ENCODE measurements at regions not wholly inside any gene's neighbourhood (a gene's known extent, or its start where the extent isn't known, plus 50 kb on each side); places are given as distances from the start of the nearest gene placed in this dataset.

DNA sequence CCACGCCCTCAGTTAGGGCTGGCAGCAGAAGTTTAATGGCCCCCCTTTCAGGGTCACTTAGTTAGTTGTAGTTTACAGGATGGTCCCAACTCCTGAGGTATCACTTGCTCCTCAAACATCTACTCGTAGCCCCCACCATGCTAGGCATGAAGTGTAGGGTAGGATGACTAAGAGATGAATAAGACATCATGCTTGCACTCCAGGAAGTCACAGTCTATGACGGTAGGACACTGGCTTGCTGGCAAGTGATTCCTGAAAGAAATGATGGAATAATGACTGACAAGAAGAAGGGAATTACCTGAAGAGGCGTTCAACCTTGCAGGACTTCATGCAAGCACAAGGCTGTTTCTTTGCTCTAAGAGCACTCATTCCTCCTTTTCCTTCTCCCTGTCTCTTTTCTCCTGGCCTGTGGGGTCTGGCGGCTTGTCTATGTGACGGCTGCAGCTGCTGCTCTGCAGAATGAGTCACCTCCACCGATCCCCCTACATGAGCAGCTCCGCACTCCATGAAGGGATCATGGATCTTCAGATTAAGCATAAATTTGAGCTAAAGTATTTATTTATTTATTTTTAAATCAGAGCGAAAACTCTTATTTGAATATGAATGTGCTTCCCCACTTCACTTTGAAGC is 82.9 kb upstream of the BOC start:
- H3K4me1 Mint-ChIP-seq (ENCODE audit: low read depth): no peaks in the 10 kb centered on the region
- intact Hi-C loops (cut with micrococcal nuclease): no loop called here
- no peaks in the 10 kb centered on the region for H3K27me3 Mint-ChIP-seq

DNA sequence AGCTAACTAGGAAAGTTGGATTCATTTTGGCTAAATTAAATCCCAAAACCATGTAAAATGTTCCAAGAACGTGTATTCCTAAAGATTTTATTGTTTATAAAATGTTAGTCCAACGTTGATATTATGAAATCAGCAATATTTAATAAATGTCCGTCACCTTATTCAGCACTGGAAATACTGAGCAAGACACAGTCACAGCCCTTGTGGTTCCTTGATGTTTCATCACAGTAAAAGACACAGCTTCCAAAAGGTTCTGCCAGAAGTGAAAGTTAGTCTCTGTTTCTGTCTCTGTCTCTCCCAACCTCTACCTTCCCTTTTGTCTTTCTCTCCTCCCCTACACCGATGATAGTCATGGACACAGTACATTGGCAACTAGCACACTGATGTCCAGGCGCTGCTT is 82.2 kb upstream of the BOC start:
- intact Hi-C loops (cut with micrococcal nuclease): no loop called here
- Mint-ChIP-seq H3K27ac (no peak overlapping the region), H3K27me3 (no peaks in the 10 kb centered on the region), H3K9me3 (no peaks in the 10 kb centered on the region), H3K4me3 (no peak overlapping the region), H3K4me1 (ENCODE audit: low read depth) (no peaks in the 10 kb centered on the region), H3K36me3 (no peaks in the 10 kb centered on the region)
- POLR2A ChIA-PET: no interaction called here
- no peak for DNase-seq
- CTCF ChIA-PET: interaction anchor here (1.7 kb wide), 1 partner anchor 159 kb away, joined by 5 read pairs; no protein-coding TSS in a partner anchor

More for the DNA sequence above, 82.9 kb upstream of the BOC start:
- CTCF ChIA-PET: interaction anchor here (0.9 to 1.7 kb wide), 2 partner anchors 57 to 160 kb away, joined by 3 to 5 read pairs; no protein-coding TSS in a partner anchor
- Mint-ChIP-seq H3K36me3 (no peaks in the 10 kb centered on the region), H3K4me3 (no peak overlapping the region), H3K27ac (no peak overlapping the region), H3K9me3 (no peaks in the 10 kb centered on the region)
- no peak for DNase-seq
- POLR2A ChIA-PET: no interaction called here

DNA sequence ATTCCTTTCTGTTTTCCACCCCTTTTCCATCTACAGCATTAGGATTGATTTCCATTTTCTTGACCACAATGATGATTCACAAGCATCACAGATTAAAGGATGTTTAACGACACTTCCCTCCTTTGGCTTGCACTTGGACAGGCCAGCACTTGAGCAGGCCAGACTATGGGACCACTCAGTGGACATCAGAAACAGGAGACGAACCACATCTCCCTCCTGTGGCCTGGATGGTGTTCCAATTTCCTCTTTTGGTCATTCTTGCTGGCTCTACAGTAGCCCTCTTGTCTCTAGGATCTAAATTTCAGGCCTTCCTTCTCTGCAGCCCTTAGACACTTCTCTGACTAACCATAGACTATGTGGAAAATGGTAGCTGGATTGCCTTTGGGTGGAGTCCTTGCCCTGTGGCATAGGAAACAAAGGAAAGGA is 78.8 kb upstream of the BOC start:
- CTCF ChIA-PET: no interaction called here
- H3K27me3 Mint-ChIP-seq: no peaks in the 10 kb centered on the region
- no peak overlapping the region for H3K27ac Mint-ChIP-seq
- no peak for DNase-seq
- no peaks in the 10 kb centered on the region for H3K4me1 Mint-ChIP-seq (ENCODE audit: low read depth)
- intact Hi-C loops (cut with micrococcal nuclease): no loop called here
- no peaks in the 10 kb centered on the region for H3K9me3 Mint-ChIP-seq
- POLR2A ChIA-PET: no interaction called here
- H3K4me3 Mint-ChIP-seq: no peak overlapping the region
- H3K36me3 Mint-ChIP-seq: no peaks in the 10 kb centered on the region

DNA sequence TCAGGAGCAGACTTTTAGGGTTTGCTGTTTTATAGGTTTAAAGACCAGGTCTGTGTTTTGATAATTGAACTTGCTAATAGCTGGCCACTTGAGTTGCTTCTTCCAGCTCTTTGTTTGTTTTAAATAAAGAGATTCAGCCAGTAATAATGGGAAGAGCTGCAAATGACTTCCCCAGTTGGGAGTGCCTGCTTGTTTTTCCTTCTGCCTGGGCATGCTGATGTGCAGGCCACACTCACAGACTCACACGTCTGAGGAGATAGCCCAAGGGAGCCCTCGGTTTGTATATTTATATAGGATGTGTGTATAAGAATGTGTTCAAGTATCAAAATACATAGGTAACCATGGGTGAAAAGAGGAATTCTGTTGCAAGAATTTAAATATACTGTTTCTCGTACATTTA is 78.2 kb upstream of the BOC start:
- Mint-ChIP-seq H3K4me1 (ENCODE audit: low read depth) (no peaks in the 10 kb centered on the region), H3K4me3 (no peak overlapping the region), H3K27me3 (no peaks in the 10 kb centered on the region), H3K27ac (no peak overlapping the region), H3K36me3 (no peaks in the 10 kb centered on the region), H3K9me3 (peaks cover 2% of the 10 kb centered on the region)
- CTCF ChIA-PET: interaction anchor here (1.0 kb wide), 1 partner anchor 155 kb away, joined by 4 read pairs; no protein-coding TSS in a partner anchor
- POLR2A ChIA-PET: no interaction called here
- DNase-seq: no peak
- intact Hi-C loops (cut with micrococcal nuclease): no loop called here

DNA sequence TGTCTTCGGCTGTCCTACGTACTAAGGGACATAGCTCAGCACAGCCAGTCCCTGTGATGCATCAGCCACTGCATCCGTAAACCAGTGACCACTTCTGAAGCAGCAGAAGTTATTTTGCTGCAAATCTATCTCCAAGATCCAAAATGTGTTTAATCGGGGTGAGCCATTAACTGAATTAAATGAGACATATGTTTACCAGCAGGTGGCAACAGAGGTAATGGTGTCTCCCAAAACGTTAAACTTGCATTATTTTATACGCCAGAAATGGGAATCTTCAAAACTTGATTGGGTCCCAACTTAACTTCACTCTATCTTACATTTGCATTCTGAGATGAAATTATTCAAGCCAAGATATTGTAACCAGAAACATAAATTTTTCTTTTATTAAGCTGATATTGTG is 75.3 kb upstream of the BOC start:
- CTCF ChIA-PET: interaction anchor here (0.7 to 3.6 kb wide), 6 partner anchors 11 to 152 kb away, joined by 3 to 34 read pairs (median 3); no protein-coding TSS in a partner anchor

DNA sequence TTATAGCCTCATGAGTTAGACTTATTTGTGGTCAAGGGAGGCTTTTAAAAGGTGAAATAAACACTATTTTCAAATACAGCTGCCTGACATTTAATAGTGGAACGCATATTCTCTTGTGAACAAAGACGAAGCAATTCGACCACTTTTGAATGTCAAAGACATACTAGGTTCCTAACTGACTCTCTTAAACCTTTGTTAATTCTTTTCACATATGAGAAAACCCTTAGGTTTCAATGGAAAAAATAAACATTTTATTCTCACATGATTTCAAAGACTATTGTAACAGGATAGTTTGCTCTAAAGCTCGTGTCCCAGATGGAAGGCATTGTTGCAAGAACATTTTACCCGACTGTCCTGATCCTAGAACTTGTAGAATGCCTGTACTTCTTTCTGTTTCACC is 74.8 kb upstream of the BOC start:
- H3K4me3 Mint-ChIP-seq: no peak overlapping the region
- ChIA-PET POLR2A (no interaction called here), CTCF (interaction anchor here (0.7 to 3.6 kb wide), 6 partner anchors 11 to 152 kb away, joined by 3 to 34 read pairs (median 3); no protein-coding TSS in a partner anchor)
- H3K36me3 Mint-ChIP-seq: no peaks in the 10 kb centered on the region
- no peak overlapping the region for H3K27ac Mint-ChIP-seq
- H3K9me3 Mint-ChIP-seq: peaks cover 2% of the 10 kb centered on the region
- intact Hi-C loops (cut with micrococcal nuclease): loop anchor here (1.0 kb wide), 2 partner anchors 85 to 152 kb away; no protein-coding TSS in a partner anchor
- DNase-seq: no peak
- H3K27me3 Mint-ChIP-seq: no peaks in the 10 kb centered on the region
- peaks cover 4% of the 10 kb centered on the region for H3K4me1 Mint-ChIP-seq (ENCODE audit: low read depth)

More for the DNA sequence above, 75.3 kb upstream of the BOC start:
- intact Hi-C loops (cut with micrococcal nuclease): loop anchor here (1.0 kb wide), 2 partner anchors 85 to 152 kb away; no protein-coding TSS in a partner anchor
- Mint-ChIP-seq H3K4me1 (ENCODE audit: low read depth) (peaks cover 3% of the 10 kb centered on the region), H3K27ac (no peak overlapping the region), H3K9me3 (peaks cover 2% of the 10 kb centered on the region), H3K27me3 (no peaks in the 10 kb centered on the region), H3K4me3 (no peak overlapping the region), H3K36me3 (no peaks in the 10 kb centered on the region)
- DNase-seq: no peak
- POLR2A ChIA-PET: no interaction called here

DNA sequence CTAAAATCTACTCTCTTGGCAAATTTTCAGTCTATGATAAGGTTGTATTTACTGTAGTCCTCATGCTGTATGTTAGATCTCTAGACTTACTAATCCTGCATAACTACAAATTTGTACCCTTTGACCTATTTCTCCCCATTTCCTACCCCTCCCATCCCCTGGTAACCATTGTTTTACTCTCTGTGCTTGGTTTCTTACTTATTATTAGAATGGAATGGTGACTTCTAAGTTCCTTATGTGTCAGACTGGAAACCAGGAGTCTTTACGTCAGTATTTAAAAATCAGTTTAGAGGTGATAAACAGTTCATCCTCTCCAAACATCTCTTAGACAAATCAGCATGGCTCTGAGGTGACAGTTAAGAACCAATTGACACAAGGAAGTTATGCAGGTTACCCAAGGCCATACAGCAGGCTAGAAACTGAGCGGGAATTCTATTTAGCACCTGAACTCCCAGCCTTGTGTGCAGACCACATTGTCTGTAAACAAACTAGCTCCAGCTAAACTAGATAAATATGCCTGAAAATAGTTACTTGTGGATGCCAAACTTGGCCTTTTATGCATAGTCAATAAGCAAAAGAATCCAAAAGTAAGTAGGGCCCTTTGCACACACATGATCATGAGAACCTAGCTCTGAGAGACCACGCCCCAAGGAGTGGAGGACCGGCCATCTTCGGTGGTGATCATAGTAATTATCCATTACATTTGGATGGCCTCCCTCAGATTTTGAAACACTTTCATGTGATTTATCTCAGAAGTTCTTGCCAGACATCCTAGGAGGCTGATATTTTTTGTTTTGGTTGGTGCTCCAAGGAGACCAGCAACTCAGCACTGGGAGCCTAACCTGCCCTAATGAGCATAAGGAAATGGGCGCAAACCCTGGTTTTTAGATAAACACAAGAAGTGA is 72.3 kb upstream of the BOC start:
- intact Hi-C loops (cut with micrococcal nuclease): no loop called here
- no peaks in the 10 kb centered on the region for H3K27me3 Mint-ChIP-seq
- POLR2A ChIA-PET: no interaction called here
- no peak overlapping the region for H3K27ac Mint-ChIP-seq
- H3K9me3 Mint-ChIP-seq: peaks cover 2% of the 10 kb centered on the region
- CTCF ChIA-PET: no interaction called here
- DNase-seq: no peak
- H3K36me3 Mint-ChIP-seq: no peaks in the 10 kb centered on the region
- H3K4me3 Mint-ChIP-seq: no peak overlapping the region
- peaks cover 4% of the 10 kb centered on the region for H3K4me1 Mint-ChIP-seq (ENCODE audit: low read depth)

DNA sequence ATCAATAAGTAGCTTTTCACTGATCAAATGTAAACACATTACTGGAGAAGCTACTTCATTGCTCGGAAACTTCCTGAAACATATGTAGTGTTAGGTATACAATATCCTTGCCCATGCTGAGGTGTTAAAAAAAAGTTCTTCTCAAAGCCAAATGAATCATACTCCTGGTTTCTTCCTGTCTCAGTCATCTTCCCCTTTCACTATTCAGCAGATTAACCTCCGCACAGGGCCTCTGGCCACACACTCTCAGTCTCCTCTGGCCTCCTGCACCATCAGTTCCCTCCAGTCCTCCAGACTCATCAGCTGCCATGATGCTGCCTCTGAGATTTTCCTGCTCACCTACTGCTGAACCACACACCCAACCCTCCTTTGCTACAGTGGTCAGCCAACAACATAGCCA is 70.5 kb upstream of the BOC start:
- ChIA-PET POLR2A (no interaction called here), CTCF (no interaction called here)
- Mint-ChIP-seq H3K36me3 (no peaks in the 10 kb centered on the region), H3K4me1 (ENCODE audit: low read depth) (peaks cover 4% of the 10 kb centered on the region), H3K9me3 (peaks cover 2% of the 10 kb centered on the region), H3K27me3 (no peaks in the 10 kb centered on the region), H3K27ac (no peak overlapping the region), H3K4me3 (no peak overlapping the region)
- DNase-seq: peak; percentile 36
- intact Hi-C loops (cut with micrococcal nuclease): no loop called here

DNA sequence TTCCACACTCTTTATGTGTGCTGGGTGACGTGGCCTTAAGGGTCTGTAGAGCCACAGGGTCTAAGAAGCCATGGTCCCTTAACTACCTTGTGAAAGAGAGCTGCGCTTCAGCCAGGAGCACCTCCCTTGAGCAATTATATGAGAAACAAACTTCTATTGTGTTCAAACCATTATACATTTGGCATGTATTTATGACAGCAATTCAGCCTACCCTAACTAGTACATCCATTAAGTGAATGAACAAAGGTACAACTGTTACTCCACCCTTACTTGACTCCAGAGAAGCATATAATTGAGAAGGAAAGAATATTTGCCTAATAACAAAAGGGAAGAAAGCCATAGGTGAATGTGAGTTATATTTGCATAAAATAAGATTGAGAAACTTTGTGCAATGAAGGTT is 69.8 kb upstream of the BOC start:
- ChIA-PET CTCF (no interaction called here), POLR2A (no interaction called here)
- no peak overlapping the region for H3K4me3 Mint-ChIP-seq
- H3K27ac Mint-ChIP-seq: no peak overlapping the region
- no peaks in the 10 kb centered on the region for H3K27me3 Mint-ChIP-seq
- H3K36me3 Mint-ChIP-seq: no peaks in the 10 kb centered on the region
- peaks cover 4% of the 10 kb centered on the region for H3K4me1 Mint-ChIP-seq (ENCODE audit: low read depth)
- DNase-seq: no peak
- H3K9me3 Mint-ChIP-seq: peaks cover 2% of the 10 kb centered on the region
- intact Hi-C loops (cut with micrococcal nuclease): no loop called here

DNA sequence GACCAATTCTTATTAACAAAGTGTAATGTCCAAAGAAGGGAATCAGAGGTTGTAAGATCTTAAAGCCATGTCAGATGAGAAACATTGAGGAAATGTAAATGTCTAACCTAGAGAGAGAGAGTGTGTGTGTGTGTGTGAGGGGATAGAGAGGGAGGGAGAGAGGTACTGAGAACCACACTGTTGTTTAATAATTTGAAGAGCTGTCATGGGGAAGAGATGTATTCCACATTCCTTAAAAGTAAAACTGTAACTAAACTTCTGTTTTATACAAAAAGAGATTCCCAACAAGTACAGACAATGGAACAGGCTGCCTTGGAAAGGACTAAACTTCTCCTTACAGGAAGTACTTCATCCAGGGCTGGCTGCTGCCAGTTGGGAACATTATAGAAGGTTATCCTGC is 68.9 kb upstream of the BOC start:
- Mint-ChIP-seq H3K36me3 (no peaks in the 10 kb centered on the region), H3K4me1 (ENCODE audit: low read depth) (peaks cover 4% of the 10 kb centered on the region), H3K9me3 (peaks cover 2% of the 10 kb centered on the region), H3K27ac (no peak overlapping the region), H3K27me3 (no peaks in the 10 kb centered on the region), H3K4me3 (no peak overlapping the region)
- ChIA-PET POLR2A (no interaction called here), CTCF (no interaction called here)
- no peak for DNase-seq
- intact Hi-C loops (cut with micrococcal nuclease): no loop called here

DNA sequence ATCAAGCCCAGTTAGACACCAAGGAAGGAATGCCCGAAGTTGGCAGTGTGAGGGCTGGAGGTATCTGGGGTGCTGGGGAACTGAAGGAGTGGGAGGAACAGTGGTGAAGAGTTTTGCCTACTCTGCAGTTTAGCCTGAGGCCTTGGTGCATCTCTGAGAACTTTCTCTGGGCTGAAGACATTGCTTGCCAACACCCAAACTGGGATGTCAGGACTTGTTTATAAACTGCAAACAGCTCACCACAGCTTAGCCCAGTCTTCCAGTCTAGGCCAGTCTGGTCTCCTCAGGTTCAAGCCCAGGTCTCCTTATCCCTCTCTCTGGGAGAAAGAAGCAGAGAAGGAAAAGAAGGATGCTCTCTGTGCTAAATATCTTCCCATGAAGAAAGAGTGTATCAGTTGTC is 68.0 kb upstream of the BOC start:
- ChIA-PET CTCF (no interaction called here), POLR2A (no interaction called here)
- DNase-seq: no peak
- no peaks in the 10 kb centered on the region for H3K36me3 Mint-ChIP-seq
- intact Hi-C loops (cut with micrococcal nuclease): no loop called here
- H3K9me3 Mint-ChIP-seq: no peaks in the 10 kb centered on the region
- peaks cover 4% of the 10 kb centered on the region for H3K4me1 Mint-ChIP-seq (ENCODE audit: low read depth)
- H3K27me3 Mint-ChIP-seq: no peaks in the 10 kb centered on the region
- H3K27ac Mint-ChIP-seq: no peak overlapping the region
- H3K4me3 Mint-ChIP-seq: no peak overlapping the region

DNA sequence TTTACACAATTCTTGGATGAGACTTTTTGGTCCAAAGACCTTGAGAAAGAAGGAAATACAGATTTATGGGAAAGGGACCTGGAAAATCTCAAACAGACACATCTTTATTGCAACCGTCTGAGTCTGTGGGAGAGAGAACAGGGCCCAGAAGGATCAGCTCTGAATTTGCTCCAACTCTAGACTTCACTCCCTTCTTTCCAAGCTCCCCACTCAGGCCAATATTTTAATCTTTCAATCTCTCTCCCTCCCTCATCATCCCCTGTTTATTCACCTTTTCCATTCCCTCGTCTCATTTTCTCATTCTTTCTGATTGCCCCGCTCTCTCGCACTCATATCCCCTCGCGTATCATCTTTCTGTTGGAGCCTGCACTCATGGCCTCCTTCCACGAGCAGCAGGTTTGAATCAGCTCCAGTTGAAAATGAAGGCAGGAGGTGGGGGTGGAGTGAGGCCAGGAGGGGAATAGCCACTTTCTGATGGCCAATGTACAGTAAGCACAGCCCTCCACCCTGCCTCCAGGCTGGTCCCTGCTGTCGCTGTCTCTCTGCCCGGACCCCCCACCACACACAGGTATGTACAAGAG is 63.6 kb upstream of the BOC start:
- no peaks in the 10 kb centered on the region for H3K27me3 Mint-ChIP-seq
- no peak overlapping the region for H3K4me3 Mint-ChIP-seq
- no peak for DNase-seq
- ChIA-PET CTCF (interaction anchor here (0.6 kb wide), 1 partner anchor 11 kb away, joined by 3 read pairs; no protein-coding TSS in a partner anchor), POLR2A (interaction anchor here (0.7 kb wide), 1 partner anchor 18 kb away, joined by 4 read pairs; no protein-coding TSS in a partner anchor)
- intact Hi-C loops (cut with micrococcal nuclease): no loop called here
- no peak overlapping the region for H3K27ac Mint-ChIP-seq
- no peaks in the 10 kb centered on the region for H3K4me1 Mint-ChIP-seq (ENCODE audit: low read depth)
- H3K36me3 Mint-ChIP-seq: no peaks in the 10 kb centered on the region
- H3K9me3 Mint-ChIP-seq: no peaks in the 10 kb centered on the region
